Type B pancreatic cell (in vitro differentiated cells): ENCODE measurements at regions not wholly inside any gene's neighbourhood (a gene's known extent, or its start where the extent isn't known, plus 50 kb on each side); places are given as distances from the start of the nearest gene placed in this dataset.

Source experiments
- DNase-seq: peaks from one replicate; pipeline ENCODE4 v3.0.0; 2021; ENCODE audit warnings: mixed read lengths; ENCODE audit not compliant: unreplicated experiment; ENCODE audit errors: extremely low spot score
- H3K27ac Mint-ChIP-seq: 2 replicates; pipeline ENCODE4 v1.8.0; 2021; ENCODE audit warnings: mild to moderate bottlenecking, mixed read lengths
- H3K27me3 Mint-ChIP-seq: 2 replicates; pipeline ENCODE4 v1.8.0; 2021; ENCODE audit warnings: mixed read lengths
- H3K36me3 Mint-ChIP-seq: 2 replicates; pipeline ENCODE4 v1.8.0; 2021; ENCODE audit warnings: mixed read lengths
- H3K4me1 Mint-ChIP-seq: one replicate; pipeline ENCODE4 v1.8.0; 2021; ENCODE audit warnings: mixed read lengths; ENCODE audit not compliant: unreplicated experiment
- H3K4me3 Mint-ChIP-seq: 2 replicates; pipeline ENCODE4 v1.8.0; 2021; ENCODE audit warnings: mild to moderate bottlenecking, mixed read lengths
- H3K9me3 Mint-ChIP-seq: 2 replicates; pipeline ENCODE4 v1.8.0; 2021; ENCODE audit warnings: mixed read lengths
- CTCF ChIP-seq: fragments of 200-600 bp; sonication (generic); conservative IDR thresholded peaks from 2 replicates; pipeline ENCODE4 v1.5.0; 2021; ENCODE audit warnings: antibody characterized with exemption, mild to moderate bottlenecking

GRCh38 chr13:44101347-44102083 is 221.8 kb downstream of the LACC1 start:
- TF ChIP-seq CTCF, result no peak
- Mint-ChIP-seq H3K36me3 (no peaks in the 10 kb centered on the region), H3K4me3 (no peak overlapping the region), H3K27ac (no peak overlapping the region), H3K27me3 (no peaks in the 10 kb centered on the region), H3K4me1 (peaks cover 7% of the 10 kb centered on the region), H3K9me3 (no peaks in the 10 kb centered on the region)
- DNase-seq, result no peak

DNA sequence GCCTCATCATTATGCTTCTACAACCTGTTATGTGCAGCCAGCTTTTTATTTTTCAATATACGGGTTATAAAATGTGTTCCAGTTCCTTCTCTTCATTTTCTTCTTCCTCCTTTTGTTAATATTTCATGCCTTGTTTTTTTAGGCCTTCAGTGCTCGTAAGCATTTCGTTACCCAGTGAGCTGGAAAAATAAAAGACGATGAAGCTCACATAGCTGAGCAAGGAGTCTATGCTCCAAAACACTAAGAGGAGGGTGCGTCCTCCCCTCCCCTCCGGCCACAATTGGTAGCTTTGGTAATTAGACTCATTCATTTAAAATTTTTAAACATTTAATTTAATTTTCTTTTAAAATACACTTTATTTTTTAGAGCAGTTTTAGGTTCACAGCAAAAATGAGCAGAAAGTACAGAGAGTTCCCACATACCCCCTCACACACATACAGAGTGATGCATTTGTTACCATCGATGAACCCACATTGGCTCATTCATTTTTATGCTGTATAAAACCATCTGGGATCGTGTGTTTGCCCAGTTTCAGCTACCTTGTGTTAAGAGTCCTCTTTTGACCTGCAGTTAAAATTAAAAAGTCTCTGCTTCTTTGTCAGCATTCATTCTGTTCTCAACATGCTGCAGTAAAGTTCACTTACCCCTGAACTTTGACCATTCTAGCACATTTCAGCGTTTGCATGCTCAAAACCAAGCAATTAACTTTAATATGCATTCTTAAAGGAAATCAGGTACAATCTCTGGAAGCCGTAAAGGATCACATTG is 223.9 kb downstream of the LACC1 start:
- H3K36me3 Mint-ChIP-seq, result no peaks in the 10 kb centered on the region

DNA sequence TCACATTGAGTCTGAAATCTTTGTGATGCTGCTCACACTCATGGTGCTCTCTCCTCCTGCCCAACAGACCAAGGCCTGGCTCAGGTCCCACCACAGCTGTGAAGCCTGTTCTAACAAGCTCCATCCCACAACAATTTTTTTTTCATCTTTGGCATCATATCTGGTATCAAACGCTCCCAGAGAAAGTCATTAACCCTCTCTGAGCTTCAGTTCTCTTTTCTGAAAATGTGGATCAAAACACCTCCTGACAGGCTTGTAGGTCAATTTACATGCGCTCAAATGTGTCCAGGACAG is 224.4 kb downstream of the LACC1 start:
- H3K9me3 Mint-ChIP-seq, result no peaks in the 10 kb centered on the region
- H3K4me3 Mint-ChIP-seq, result no peak overlapping the region
- TF ChIP-seq CTCF, result no peak

More for the DNA sequence above, 223.9 kb downstream of the LACC1 start:
- no peaks in the 10 kb centered on the region for H3K9me3 Mint-ChIP-seq
- DNase-seq, result no peak
- no peaks in the 10 kb centered on the region for H3K27me3 Mint-ChIP-seq
- no peak for TF ChIP-seq CTCF
- H3K27ac Mint-ChIP-seq, result no peak overlapping the region
- H3K4me3 Mint-ChIP-seq, result no peak overlapping the region
- peaks cover 7% of the 10 kb centered on the region for H3K4me1 Mint-ChIP-seq

GRCh38 chr13:44104969-44105368 is 225.3 kb downstream of the LACC1 start:
- Mint-ChIP-seq H3K9me3 (no peaks in the 10 kb centered on the region), H3K36me3 (no peaks in the 10 kb centered on the region), H3K27me3 (no peaks in the 10 kb centered on the region), H3K27ac (no peak overlapping the region), H3K4me1 (peaks cover 7% of the 10 kb centered on the region), H3K4me3 (no peak overlapping the region)
- no peak for DNase-seq
- no peak for TF ChIP-seq CTCF

More for the DNA sequence above, 224.4 kb downstream of the LACC1 start:
- Mint-ChIP-seq H3K27me3 (no peaks in the 10 kb centered on the region), H3K27ac (no peak overlapping the region), H3K4me1 (peaks cover 7% of the 10 kb centered on the region), H3K36me3 (no peaks in the 10 kb centered on the region)
- DNase-seq, result no peak

GRCh38 chr13:44106266-44107152 is 226.8 kb downstream of the LACC1 start:
- DNase-seq, result no peak
- no peaks in the 10 kb centered on the region for H3K36me3 Mint-ChIP-seq
- no peaks in the 10 kb centered on the region for H3K9me3 Mint-ChIP-seq
- no peaks in the 10 kb centered on the region for H3K27me3 Mint-ChIP-seq
- no peak overlapping the region for H3K27ac Mint-ChIP-seq
- no peak for TF ChIP-seq CTCF
- H3K4me3 Mint-ChIP-seq, result no peak overlapping the region
- peaks cover 7% of the 10 kb centered on the region for H3K4me1 Mint-ChIP-seq
